ENCODE measurements at regions not wholly inside any gene's neighbourhood (a gene's known extent, or its start where the extent isn't known, plus 50 kb on each side); places are given as distances from the start of the nearest gene placed in this dataset.
A peak's percentile ranks its signal among the peaks of the same experiment; 100 is the strongest.

DNA sequence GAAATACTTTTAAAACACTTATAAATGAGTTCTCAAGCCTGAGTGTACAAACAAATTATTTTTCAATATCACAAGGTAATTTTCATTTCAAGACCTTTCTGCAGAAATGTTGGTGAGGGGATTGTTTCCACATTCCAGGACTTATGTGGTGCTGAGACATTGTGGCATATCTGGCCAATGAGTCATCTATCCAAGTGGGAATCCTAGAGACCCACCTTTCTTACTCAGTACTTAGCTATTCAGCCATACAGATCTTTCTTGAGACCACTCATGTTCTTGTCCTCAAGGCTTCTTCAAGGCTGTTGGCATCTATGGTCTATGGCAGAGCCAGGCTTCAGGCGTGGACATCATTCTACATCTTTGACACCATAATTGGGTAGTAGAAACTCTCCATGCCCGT lies 225.4 kb downstream of the DKK1 start:
- Histone ChIP-seq H3K36me3 (ENCODE audit: control insufficient read depth in 2 of 2, extremely low read depth in 1 of 2, insufficient read depth in 2 of 2, low read length in 2 of 2) (no peaks in the 10 kb centered on the region), H3K9ac (ENCODE audit: control insufficient read depth, extremely low read depth, insufficient read depth, low read length) (no peak overlapping the region), H3K27me3 (ENCODE audit: control insufficient read depth, extremely low read depth, insufficient read depth, low read length) (no peaks in the 10 kb centered on the region), H3K4me3 (ENCODE audit: control insufficient read depth in 2 of 3, extremely low read depth in 1 of 3, insufficient read depth in 2 of 3, low read depth in 1 of 3, low read length in 3 of 3) (no peak overlapping the region), H3K4me1 (ENCODE audit: control insufficient read depth, extremely low read depth, insufficient read depth, low read length) (peaks cover 26% of the 10 kb centered on the region), H3K4me2 (ENCODE audit: control insufficient read depth, extremely low read depth, insufficient read depth, low read depth, low read length) (peak overlapping the region; percentile 58), H3K9me1 (ENCODE audit: control insufficient read depth, extremely low read depth, insufficient read depth, low read length) (no peaks in the 10 kb centered on the region), H3K9me3 (ENCODE audit: control insufficient read depth, low read depth, low read length) (no peaks in the 10 kb centered on the region), H3K27ac (ENCODE audit: control insufficient read depth, insufficient read depth, low read length) (peak overlapping the region; percentile 39), H4K20me1 (ENCODE audit: control insufficient read depth, extremely low read depth, insufficient read depth, low read length) (no peaks in the 10 kb centered on the region), H2AFZ (ENCODE audit: control insufficient read depth, low read length) (peak overlapping the region; percentile 51), H3K79me2 (ENCODE audit: control insufficient read depth, insufficient read depth, low read length) (no peaks in the 10 kb centered on the region)
- FAIRE-seq, result peak; percentile 95
- dilution Hi-C loops (cut with MboI; ENCODE audit: extremely low pct_ligation_motif_present, low sequenced_read_pairs), result no loop called here
- peak; percentile 88 for DNase-seq (ENCODE audit: low read depth, low spot score)
- TF ChIP-seq, protein P1, sequence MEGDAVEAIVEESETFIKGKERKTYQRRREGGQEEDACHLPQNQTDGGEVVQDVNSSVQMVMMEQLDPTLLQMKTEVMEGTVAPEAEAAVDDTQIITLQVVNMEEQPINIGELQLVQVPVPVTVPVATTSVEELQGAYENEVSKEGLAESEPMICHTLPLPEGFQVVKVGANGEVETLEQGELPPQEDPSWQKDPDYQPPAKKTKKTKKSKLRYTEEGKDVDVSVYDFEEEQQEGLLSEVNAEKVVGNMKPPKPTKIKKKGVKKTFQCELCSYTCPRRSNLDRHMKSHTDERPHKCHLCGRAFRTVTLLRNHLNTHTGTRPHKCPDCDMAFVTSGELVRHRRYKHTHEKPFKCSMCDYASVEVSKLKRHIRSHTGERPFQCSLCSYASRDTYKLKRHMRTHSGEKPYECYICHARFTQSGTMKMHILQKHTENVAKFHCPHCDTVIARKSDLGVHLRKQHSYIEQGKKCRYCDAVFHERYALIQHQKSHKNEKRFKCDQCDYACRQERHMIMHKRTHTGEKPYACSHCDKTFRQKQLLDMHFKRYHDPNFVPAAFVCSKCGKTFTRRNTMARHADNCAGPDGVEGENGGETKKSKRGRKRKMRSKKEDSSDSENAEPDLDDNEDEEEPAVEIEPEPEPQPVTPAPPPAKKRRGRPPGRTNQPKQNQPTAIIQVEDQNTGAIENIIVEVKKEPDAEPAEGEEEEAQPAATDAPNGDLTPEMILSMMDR (optimal IDR thresholded peaks at IDR 0.05 in 1 of 3, IDR thresholded peaks at IDR 0.05 in 1 of 3, conservative IDR thresholded peaks at IDR 0.05 in 1 of 3; ENCODE audit: extremely low read depth in 1 of 3, insufficient read depth in 2 of 3, low read length in 3 of 3), result no peak
- TF ChIP-seq EZH2 (IDR thresholded peaks at IDR 0.05; ENCODE audit: low read length), result no peak

GRCh38 chr10:52540479-52540984 lies 226.5 kb downstream of the DKK1 start:
- H3K9me1 ChIP-seq (ENCODE audit: control insufficient read depth, extremely low read depth, insufficient read depth, low read length), result no peaks in the 10 kb centered on the region
- H2AFZ ChIP-seq (ENCODE audit: control insufficient read depth, low read length), result peak overlapping the region; percentile 8
- no peaks in the 10 kb centered on the region for H3K9me3 ChIP-seq (ENCODE audit: control insufficient read depth, low read depth, low read length)
- H4K20me1 ChIP-seq (ENCODE audit: control insufficient read depth, extremely low read depth, insufficient read depth, low read length), result no peaks in the 10 kb centered on the region
- FAIRE-seq, result peak; percentile 13
- no peaks in the 10 kb centered on the region for H3K36me3 ChIP-seq (ENCODE audit: control insufficient read depth in 2 of 2, extremely low read depth in 1 of 2, insufficient read depth in 2 of 2, low read length in 2 of 2)
- no peaks in the 10 kb centered on the region for H3K27me3 ChIP-seq (ENCODE audit: control insufficient read depth, extremely low read depth, insufficient read depth, low read length)
- DNase-seq (ENCODE audit: low read depth, low spot score), result no peak
- no peak overlapping the region for H3K4me3 ChIP-seq (ENCODE audit: control insufficient read depth in 2 of 3, extremely low read depth in 1 of 3, insufficient read depth in 2 of 3, low read depth in 1 of 3, low read length in 3 of 3)
- no peak overlapping the region for H3K9ac ChIP-seq (ENCODE audit: control insufficient read depth, extremely low read depth, insufficient read depth, low read length)
- peaks cover 26% of the 10 kb centered on the region for H3K4me1 ChIP-seq (ENCODE audit: control insufficient read depth, extremely low read depth, insufficient read depth, low read length)
- H3K4me2 ChIP-seq (ENCODE audit: control insufficient read depth, extremely low read depth, insufficient read depth, low read depth, low read length), result no peak overlapping the region
- no peak for TF ChIP-seq EZH2 (IDR thresholded peaks at IDR 0.05; ENCODE audit: low read length)
- TF ChIP-seq, protein P1 (optimal IDR thresholded peaks at IDR 0.05 in 1 of 3, IDR thresholded peaks at IDR 0.05 in 1 of 3, conservative IDR thresholded peaks at IDR 0.05 in 1 of 3; ENCODE audit: extremely low read depth in 1 of 3, insufficient read depth in 2 of 3, low read length in 3 of 3), result no peak
- dilution Hi-C loops (cut with MboI; ENCODE audit: extremely low pct_ligation_motif_present, low sequenced_read_pairs), result no loop called here
- no peak overlapping the region for H3K27ac ChIP-seq (ENCODE audit: control insufficient read depth, insufficient read depth, low read length)
- H3K79me2 ChIP-seq (ENCODE audit: control insufficient read depth, insufficient read depth, low read length), result no peaks in the 10 kb centered on the region

All from keratinocyte (primary cell).